Mesothelial cell of epicardium (in vitro differentiated cells): ENCODE measurements at regions not wholly inside any gene's neighbourhood (a gene's known extent, or its start where the extent isn't known, plus 50 kb on each side); places are given as distances from the start of the nearest gene placed in this dataset.

Source experiments
- DNase-seq, 2 experiments: peaks; one replicate each; pipeline ENCODE4 v3.0.0; 2021; ENCODE audit warnings: low spot score in 2 of 2; ENCODE audit not compliant: unreplicated experiment in 2 of 2
- H3K27ac Mint-ChIP-seq: 2 replicates; pipeline ENCODE4 v1.8.0; 2021; ENCODE audit warnings: mixed read lengths
- H3K27me3 Mint-ChIP-seq: 2 replicates; pipeline ENCODE4 v1.8.0; 2021; ENCODE audit warnings: low read depth, mixed read lengths
- H3K36me3 Mint-ChIP-seq: 2 replicates; pipeline ENCODE4 v1.8.0; 2021; ENCODE audit warnings: mixed read lengths
- H3K4me1 Mint-ChIP-seq: 2 replicates; pipeline ENCODE4 v1.8.0; 2021; ENCODE audit warnings: mixed read lengths
- H3K4me3 Mint-ChIP-seq: 2 replicates; pipeline ENCODE4 v1.8.0; 2021; ENCODE audit warnings: mild to moderate bottlenecking, moderate library complexity, mixed read lengths
- H3K9me3 Mint-ChIP-seq: 2 replicates; pipeline ENCODE4 v1.8.0; 2021; ENCODE audit warnings: mixed read lengths
- TF ChIP-seq, protein P1 (sequence below): fragments of 200-600 bp; sonication (generic); IDR thresholded peaks from one replicate; pipeline ENCODE4 v1.5.0; 2021; ENCODE audit warnings: antibody characterized with exemption; ENCODE audit not compliant: unreplicated experiment

DNA sequence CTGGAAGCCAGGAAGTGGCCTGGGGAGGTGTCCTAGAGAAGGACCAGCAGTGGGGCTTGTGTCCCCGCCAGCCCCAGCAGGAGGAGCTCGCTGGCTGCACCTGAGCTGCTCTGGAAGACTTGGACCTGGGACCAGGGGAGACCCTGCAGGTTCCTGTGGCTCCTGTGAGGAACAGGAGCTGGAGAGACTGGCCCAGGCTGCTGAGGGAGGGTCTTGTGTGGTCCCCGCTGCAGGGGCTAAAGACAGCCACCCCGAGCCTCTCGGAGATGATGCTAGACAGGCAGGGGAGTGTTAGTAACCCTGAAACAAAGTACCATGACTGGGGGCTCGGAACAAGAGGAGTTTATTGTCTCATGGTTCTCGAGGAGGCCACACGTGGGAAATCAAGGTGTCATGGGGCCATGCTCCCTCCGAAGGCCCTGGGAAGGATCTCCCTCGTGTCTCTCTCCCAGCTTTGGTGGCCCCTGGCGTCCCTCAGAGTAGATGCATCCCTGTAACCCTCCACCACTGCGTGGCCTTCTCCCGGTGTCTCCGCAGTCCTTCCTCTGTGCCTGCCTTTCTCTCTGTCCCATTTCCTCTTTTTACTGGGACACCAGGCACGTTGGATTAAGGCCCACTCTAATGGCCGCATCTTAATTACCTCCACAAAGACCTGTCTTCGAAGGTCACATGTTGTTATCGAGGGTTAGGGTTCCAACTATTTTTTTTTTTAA lies 348.4 kb downstream of the GLRX3 start:
- H3K27ac Mint-ChIP-seq = no peak overlapping the region
- H3K27me3 Mint-ChIP-seq = peaks cover 11% of the 10 kb centered on the region
- H3K4me1 Mint-ChIP-seq = no peaks in the 10 kb centered on the region
- H3K36me3 Mint-ChIP-seq = no peaks in the 10 kb centered on the region
- H3K9me3 Mint-ChIP-seq = no peaks in the 10 kb centered on the region
- no peak overlapping the region for H3K4me3 Mint-ChIP-seq
- TF ChIP-seq, protein P1, sequence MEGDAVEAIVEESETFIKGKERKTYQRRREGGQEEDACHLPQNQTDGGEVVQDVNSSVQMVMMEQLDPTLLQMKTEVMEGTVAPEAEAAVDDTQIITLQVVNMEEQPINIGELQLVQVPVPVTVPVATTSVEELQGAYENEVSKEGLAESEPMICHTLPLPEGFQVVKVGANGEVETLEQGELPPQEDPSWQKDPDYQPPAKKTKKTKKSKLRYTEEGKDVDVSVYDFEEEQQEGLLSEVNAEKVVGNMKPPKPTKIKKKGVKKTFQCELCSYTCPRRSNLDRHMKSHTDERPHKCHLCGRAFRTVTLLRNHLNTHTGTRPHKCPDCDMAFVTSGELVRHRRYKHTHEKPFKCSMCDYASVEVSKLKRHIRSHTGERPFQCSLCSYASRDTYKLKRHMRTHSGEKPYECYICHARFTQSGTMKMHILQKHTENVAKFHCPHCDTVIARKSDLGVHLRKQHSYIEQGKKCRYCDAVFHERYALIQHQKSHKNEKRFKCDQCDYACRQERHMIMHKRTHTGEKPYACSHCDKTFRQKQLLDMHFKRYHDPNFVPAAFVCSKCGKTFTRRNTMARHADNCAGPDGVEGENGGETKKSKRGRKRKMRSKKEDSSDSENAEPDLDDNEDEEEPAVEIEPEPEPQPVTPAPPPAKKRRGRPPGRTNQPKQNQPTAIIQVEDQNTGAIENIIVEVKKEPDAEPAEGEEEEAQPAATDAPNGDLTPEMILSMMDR = no peak
- no peak for DNase-seq

DNA sequence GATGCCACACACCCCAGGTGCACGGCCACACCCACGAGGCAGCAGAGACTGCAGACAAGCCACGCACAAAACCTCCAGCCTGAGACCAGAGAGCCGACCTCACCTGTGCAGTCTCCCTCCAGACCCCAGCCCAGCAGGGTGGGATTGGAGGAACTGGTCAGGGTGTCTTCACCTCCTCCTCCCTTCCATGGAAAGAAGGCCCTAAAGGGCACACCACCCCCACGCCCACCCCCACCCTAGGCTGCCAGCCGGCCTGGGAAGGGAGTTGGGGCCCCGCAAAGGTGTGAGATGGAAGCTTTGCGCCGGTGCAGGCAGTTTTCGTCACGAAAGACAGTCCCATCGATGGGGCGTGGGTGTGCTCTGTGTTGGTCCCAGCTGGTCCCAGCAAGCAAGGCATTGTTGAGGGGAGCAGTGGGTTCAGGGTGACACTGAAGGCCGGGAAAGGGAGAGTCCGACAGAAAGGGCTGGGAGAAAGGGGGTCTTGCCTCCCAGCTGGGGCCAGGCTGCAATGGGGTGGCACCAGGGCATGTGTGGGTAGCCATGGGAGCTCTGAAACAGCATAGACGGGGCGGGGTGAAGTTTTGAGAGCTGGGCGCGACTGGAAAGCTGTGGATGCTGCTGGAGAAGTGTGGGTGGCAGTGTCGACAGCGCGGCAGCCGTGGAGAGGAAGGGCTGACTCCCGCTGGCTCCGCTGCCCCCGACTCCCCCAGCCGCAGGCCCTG lies 349.2 kb downstream of the GLRX3 start:
- Mint-ChIP-seq H3K4me1 (peaks cover 7% of the 10 kb centered on the region), H3K4me3 (no peak overlapping the region), H3K27me3 (peaks cover 6% of the 10 kb centered on the region), H3K36me3 (no peaks in the 10 kb centered on the region), H3K27ac (no peak overlapping the region), H3K9me3 (no peaks in the 10 kb centered on the region)
- no peak for DNase-seq
- TF ChIP-seq, protein P1 = no peak

DNA sequence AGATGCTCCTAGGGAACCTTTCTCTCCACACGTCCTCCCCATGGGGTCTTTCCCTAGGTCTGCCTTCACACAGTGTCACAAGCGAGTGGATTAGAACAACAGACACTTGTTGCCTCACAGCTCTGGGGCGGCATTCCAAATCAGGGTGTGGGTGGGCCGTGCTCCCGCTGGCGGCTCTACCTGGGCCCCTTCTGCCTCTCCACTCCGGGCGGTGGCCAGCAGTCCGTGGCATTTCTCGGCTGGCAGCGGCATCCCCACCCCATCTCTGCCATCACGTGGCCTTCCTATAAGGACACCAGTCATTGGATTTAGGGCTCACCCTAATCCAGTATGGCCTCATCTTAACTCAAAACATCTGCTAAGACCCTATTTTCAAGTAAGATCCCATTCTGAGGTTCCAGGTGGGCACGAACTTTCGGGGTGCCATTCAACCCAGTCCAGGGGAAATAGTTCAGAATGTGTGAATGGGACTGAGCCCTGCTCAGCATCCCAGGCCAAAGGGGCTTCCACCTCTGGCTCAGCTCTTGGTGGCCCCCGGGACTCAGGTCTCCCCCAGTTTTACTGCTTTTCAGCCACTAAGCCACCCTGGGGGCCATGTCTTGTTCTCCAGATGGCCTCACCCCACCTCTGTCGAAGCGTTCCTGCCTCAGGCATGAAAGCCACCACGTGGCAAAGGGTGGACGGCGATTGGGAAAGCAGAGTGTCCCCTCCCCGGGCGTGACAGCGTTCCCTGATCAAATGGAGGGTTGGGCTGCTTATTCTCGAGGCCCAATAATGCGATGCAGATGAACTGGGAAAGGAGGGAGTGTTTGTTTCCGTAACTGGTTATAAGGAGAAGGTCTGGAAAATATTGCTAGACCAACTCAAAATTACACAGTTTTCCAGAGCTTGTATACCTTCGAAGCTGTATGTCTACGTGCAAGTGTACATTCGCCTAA lies 350.0 kb downstream of the GLRX3 start:
- Mint-ChIP-seq H3K27ac (no peak overlapping the region), H3K4me1 (peaks cover 16% of the 10 kb centered on the region), H3K9me3 (no peaks in the 10 kb centered on the region), H3K4me3 (no peak overlapping the region), H3K27me3 (peaks cover 5% of the 10 kb centered on the region), H3K36me3 (no peaks in the 10 kb centered on the region)
- TF ChIP-seq, protein P1 = no peak
- DNase-seq = no peak

DNA sequence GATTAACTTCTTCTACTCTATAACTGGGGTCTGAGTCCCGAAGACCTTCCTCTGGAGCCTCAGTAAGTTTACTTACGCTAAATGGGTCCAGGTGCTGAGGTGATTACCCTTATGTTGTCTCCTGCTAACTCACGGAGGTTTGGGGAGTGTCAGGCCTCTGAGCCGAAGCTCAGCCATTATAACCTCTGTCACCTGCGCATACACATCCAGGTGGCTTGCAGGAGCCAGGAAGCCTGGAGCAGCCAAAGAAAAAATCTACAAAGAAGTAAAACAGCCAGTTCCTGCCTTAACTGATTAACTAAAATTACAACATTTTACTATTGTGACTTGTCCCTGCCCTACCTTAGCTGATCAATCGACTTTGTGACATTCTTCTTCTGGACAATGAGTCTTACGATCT lies 350.7 kb downstream of the GLRX3 start:
- no peak overlapping the region for H3K4me3 Mint-ChIP-seq

DNA sequence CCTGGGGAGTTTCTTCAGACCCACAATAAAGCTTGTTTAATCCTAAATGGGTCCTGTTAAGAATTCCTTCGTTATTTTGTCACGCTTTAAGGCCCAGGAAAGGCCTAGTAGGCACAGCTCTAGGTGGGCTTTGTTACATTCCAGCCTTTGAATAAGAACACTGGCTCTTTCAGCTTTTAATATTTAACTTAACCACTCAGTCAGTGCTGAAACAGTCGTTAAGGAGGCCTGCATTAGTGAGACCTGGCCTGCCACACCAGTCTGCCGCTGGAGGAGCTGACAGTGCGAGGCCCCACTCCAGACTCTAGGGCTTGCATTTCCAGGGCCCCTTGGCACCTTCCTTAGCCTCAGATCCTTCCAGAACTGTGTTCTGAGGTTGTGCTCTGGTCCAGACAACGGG lies 351.4 kb downstream of the GLRX3 start:
- H3K4me3 Mint-ChIP-seq = no peak overlapping the region
- H3K9me3 Mint-ChIP-seq = no peaks in the 10 kb centered on the region
- peaks cover 5% of the 10 kb centered on the region for H3K27me3 Mint-ChIP-seq
- H3K27ac Mint-ChIP-seq = no peak overlapping the region
- no peaks in the 10 kb centered on the region for H3K36me3 Mint-ChIP-seq
- TF ChIP-seq, protein P1 = no peak
- DNase-seq = no peak
- H3K4me1 Mint-ChIP-seq = peaks cover 23% of the 10 kb centered on the region

More for the DNA sequence above, 350.7 kb downstream of the GLRX3 start:
- Mint-ChIP-seq H3K36me3 (no peaks in the 10 kb centered on the region), H3K27ac (no peak overlapping the region), H3K27me3 (peaks cover 5% of the 10 kb centered on the region), H3K9me3 (no peaks in the 10 kb centered on the region), H3K4me1 (peaks cover 22% of the 10 kb centered on the region)
- TF ChIP-seq, protein P1 = no peak
- no peak for DNase-seq
